SK-N-MC (cell line): ENCODE measurements at regions not wholly inside any gene's neighbourhood (a gene's known extent, or its start where the extent isn't known, plus 50 kb on each side); places are given as distances from the start of the nearest gene placed in this dataset.
"Not testable (repeated sequence)": the region's sequence is repeated elsewhere in the genome, so short reads cannot be mapped to it uniquely, and the experiment has no call there.

Experiments
- DNase-seq: peaks from one replicate; pipeline ENCODE4 v3.0.0-alpha.2; 2011; ENCODE audit warnings: low read depth, low spot score
- H3K27ac ChIP-seq: fragments of 200-600 bp; sonication (generic); 2 replicates; pipeline ENCODE4 v1.5.1; 2016; ENCODE audit warnings: mixed run types
- H3K36me3 ChIP-seq: fragments of 200-600 bp; sonication (generic); 2 replicates; pipeline ENCODE4 v1.6.1; 2017; ENCODE audit warnings: antibody characterized with exemption, low read length, mixed read lengths; ENCODE audit not compliant: insufficient read depth
- H3K4me3 ChIP-seq: fragments of 200-600 bp; sonication (generic); 2 replicates; pipeline ENCODE4 v1.5.1; 2016
- H3K9ac ChIP-seq: fragments of 200-600 bp; sonication (generic); 2 replicates; pipeline ENCODE4 v1.8.0; 2017; ENCODE audit warnings: mixed run types, mixed read lengths; ENCODE audit not compliant: insufficient read length
- H3K9me3 ChIP-seq: fragments of 200-600 bp; sonication (generic); 2 replicates; pipeline ENCODE4 v1.6.1; 2017; ENCODE audit warnings: low read depth, mild to moderate bottlenecking, antibody characterized with exemption, low read length, moderate library complexity, mixed read lengths
- EZH2 ChIP-seq: fragments of 200-600 bp; sonication (generic); IDR thresholded peaks from one replicate; pipeline ENCODE4 v1.6.1; 2017; ENCODE audit warnings: antibody characterized with exemption
- FOXP2 ChIP-seq: optimal IDR thresholded peaks from 2 replicates; pipeline ENCODE3; 2011; ENCODE audit warnings: mild to moderate bottlenecking, moderate library complexity; ENCODE audit not compliant: insufficient read depth; ENCODE audit errors: extremely low read length, control extremely low read depth
- POLR2AphosphoS5 ChIP-seq: IDR thresholded peaks from 2 replicates; pipeline ENCODE4 v1.6.1; 2012; ENCODE audit warnings: mild to moderate bottlenecking, low read depth, low read length, borderline replicate concordance

DNA sequence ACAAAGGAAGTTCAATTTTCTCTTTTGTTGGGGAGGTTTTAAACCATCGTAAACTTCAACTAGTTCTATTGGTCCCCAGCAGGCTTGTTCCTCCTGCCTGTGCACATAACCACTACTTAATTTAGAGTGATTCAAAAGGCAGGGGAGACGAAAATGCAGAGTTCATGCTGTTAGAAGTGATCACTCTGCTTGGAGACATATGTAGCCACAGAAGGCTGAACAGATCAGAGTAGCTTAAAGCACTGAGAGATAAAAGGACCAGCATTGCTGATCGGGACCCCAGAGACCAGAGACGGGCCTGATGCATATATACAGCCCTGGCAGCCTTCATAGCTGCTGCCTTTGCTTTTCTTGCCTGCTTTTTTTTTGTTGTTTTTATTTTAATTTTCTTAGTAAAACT lies 662.0 kb upstream of the CPEB2 start:
- no peaks in the 10 kb centered on the region for H3K9me3 ChIP-seq
- DNase-seq, result no peak
- H3K36me3 ChIP-seq, result no peaks in the 10 kb centered on the region
- no peak overlapping the region for H3K9ac ChIP-seq
- H3K27ac ChIP-seq, result no peak overlapping the region
- no peak overlapping the region for H3K4me3 ChIP-seq
- no peak for TF ChIP-seq FOXP2
- no peak for TF ChIP-seq EZH2
- no peak for TF ChIP-seq POLR2AphosphoS5

DNA sequence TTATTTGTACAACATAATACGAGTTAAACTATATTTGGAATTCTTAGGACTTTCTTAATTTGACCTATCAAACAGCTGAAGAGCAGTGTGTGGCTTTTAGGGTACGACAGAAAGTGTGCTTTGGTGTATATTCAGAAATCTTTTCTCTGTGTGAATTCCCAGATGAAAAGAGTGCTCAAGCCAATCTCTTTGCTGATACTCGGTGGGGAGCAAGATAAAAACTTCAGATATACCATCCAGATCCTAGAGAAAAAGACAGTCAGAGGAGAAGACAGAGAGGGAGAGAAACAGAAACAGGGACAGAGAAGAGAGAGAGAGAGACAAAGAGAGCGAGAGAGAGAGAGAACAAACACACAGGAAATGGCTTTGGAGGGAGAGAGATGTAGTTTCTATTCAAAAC lies 658.3 kb upstream of the CPEB2 start:
- TF ChIP-seq EZH2 (no peak), FOXP2 (no peak), POLR2AphosphoS5 (no peak)
- no peak for DNase-seq

DNA sequence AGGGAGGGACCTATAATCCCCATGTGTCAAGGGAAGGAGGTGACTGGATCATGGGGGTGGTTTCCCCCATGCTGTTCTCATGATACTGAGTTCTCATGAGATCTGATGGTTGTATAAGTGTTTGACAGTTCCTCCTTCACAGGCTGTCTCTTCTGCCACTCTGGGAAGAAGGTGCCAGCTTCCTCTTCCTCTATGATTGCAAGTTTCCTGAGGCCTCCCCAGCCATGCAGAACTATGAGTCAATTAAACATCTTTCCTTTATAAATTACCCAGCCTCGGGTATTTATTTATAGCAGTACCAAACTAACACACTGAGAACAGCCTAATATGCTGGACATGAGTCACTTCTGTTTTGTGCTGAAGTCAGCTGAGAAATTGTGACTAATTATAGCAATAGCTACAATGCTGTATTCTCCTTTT lies 656.9 kb upstream of the CPEB2 start:
- no peak for DNase-seq
- H3K9me3 ChIP-seq, result no peaks in the 10 kb centered on the region
- no peaks in the 10 kb centered on the region for H3K36me3 ChIP-seq
- no peak overlapping the region for H3K4me3 ChIP-seq
- no peak overlapping the region for H3K9ac ChIP-seq
- H3K27ac ChIP-seq, result no peak overlapping the region
- no peak for TF ChIP-seq EZH2
- TF ChIP-seq POLR2AphosphoS5, result no peak
- TF ChIP-seq FOXP2, result no peak

More for the DNA sequence above, 658.3 kb upstream of the CPEB2 start:
- H3K4me3 ChIP-seq, result no peak overlapping the region
- no peaks in the 10 kb centered on the region for H3K36me3 ChIP-seq
- H3K9me3 ChIP-seq, result no peaks in the 10 kb centered on the region
- no peak overlapping the region for H3K27ac ChIP-seq
- no peak overlapping the region for H3K9ac ChIP-seq

DNA sequence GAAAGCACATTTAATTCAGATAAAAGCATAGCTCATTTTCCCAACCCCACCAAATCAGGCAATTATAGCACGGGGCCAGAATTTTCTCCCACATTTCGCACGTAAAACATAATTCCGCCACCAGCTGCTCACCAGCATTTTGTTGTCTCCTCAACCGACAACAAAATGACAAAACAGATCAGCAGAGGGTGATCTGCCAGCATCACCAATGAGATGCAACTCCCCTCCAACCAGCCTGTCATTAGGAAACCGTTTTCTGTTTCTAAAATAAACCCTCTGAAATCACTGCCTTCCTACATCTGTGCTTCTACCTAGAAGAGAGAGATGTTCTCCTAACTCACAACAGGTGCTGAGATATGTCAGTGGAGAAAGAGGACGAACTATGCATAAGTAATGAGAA lies 654.8 kb upstream of the CPEB2 start:
- Histone ChIP-seq H3K36me3 (no peaks in the 10 kb centered on the region), H3K27ac (no peak overlapping the region), H3K4me3 (no peak overlapping the region), H3K9me3 (no peaks in the 10 kb centered on the region), H3K9ac (no peak overlapping the region)
- TF ChIP-seq EZH2, result no peak
- TF ChIP-seq POLR2AphosphoS5, result no peak
- TF ChIP-seq FOXP2, result no peak
- no peak for DNase-seq

DNA sequence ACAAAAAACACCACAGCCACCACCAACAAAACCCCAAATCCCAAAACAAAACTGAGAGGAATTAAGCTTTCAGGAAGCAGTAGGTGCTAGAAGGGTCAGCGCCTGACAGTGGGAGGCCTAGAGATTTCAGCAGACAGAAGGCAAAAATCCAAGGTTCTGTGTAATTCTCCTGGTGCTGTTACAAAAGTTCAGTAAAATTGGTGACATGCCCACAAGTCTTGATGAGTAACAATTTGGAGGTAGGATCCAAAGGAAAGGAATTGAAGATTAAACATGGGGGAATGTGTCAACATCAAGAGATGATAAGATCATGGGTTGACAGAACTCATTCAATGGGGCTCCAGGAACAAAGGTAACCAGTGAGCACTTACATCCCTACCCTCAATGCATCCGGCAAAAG lies 653.8 kb upstream of the CPEB2 start:
- no peak overlapping the region for H3K4me3 ChIP-seq
- H3K9me3 ChIP-seq, result no peaks in the 10 kb centered on the region
- H3K9ac ChIP-seq, result no peak overlapping the region
- no peak for DNase-seq
- H3K27ac ChIP-seq, result no peak overlapping the region
- no peak for TF ChIP-seq EZH2
- no peak for TF ChIP-seq POLR2AphosphoS5
- TF ChIP-seq FOXP2, result no peak
- no peaks in the 10 kb centered on the region for H3K36me3 ChIP-seq

DNA sequence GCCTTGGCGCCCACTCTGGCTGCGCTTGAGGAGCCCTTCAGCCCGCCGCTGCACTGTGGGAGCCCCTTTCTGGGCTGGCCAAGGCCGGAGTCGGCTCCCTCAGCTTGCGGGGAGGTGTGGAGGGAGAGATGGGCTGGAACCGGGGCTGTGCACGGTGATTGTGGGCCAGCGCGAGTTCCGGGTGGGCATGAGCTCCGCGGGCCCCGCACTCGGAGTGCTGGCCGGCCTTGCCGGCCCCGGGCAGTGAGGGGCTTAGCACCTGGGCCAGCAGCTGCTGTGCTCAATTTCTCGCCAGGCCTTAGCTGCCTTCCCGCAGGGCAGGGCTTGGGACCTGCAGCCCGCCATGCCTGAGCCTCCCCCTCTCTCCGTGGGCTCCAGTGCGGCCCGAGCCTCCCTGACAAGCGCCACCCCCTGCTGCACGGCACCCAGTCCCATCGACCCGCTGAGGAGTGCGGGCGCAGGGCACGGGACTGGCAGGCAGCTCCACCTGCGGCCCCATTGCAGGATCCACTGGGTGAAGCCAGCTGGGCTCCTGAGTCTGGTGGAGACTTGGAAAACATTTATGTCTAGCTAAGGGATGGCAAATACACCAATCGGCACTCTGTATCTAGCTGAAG lies 643.6 kb upstream of the CPEB2 start:
- not testable (repeated sequence) for H3K36me3 ChIP-seq, H3K27ac ChIP-seq, H3K9me3 ChIP-seq, H3K9ac ChIP-seq, DNase-seq, H3K4me3 ChIP-seq

DNA sequence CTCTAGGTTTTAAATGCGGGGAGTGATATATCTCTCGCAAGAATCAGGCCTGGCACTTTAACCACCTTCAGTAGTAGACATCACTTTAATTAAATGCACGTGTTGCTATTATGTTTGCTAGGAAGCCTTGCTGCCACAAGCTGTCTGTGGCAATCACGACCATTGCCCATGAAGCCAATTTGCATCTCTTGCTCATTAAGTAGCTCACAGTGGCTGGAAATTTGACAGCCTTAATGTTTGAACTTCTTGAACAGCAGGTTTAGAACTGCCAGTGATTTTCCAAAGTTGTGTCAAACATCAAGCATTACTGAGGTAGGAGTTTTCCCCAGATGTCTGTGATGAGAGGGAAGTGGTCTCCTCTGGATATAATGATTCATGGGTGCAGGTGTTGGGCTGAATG lies 642.3 kb upstream of the CPEB2 start:
- H3K36me3 ChIP-seq, result no peaks in the 10 kb centered on the region
- no peak for DNase-seq
- H3K27ac ChIP-seq, result no peak overlapping the region
- TF ChIP-seq POLR2AphosphoS5 (no peak), EZH2 (no peak), FOXP2 (no peak)
- no peak overlapping the region for H3K4me3 ChIP-seq
- H3K9ac ChIP-seq, result no peak overlapping the region
- no peaks in the 10 kb centered on the region for H3K9me3 ChIP-seq

DNA sequence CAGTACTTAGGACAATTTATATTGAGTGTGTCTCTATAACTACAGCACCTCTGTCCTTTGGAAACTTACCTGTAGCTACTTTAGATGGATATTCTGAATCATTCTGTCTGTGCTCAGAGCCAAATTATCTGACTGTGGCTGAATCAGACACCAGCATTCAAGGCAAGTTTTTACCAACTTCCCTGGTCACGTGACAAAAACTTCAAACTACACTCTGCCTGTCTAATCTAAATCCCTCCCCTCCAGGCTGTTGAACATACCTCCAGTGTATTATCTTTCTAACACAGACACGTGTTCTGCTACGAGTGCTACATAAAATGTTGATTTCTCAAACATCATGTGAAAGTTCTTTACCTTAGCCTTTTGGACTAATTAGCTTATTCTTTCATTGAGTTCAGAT lies 641.2 kb upstream of the CPEB2 start:
- H3K4me3 ChIP-seq, result no peak overlapping the region
- no peak for DNase-seq
- H3K9me3 ChIP-seq, result no peaks in the 10 kb centered on the region
- H3K9ac ChIP-seq, result no peak overlapping the region
- TF ChIP-seq FOXP2 (no peak), POLR2AphosphoS5 (no peak), EZH2 (no peak)
- H3K36me3 ChIP-seq, result no peaks in the 10 kb centered on the region
- no peak overlapping the region for H3K27ac ChIP-seq

DNA sequence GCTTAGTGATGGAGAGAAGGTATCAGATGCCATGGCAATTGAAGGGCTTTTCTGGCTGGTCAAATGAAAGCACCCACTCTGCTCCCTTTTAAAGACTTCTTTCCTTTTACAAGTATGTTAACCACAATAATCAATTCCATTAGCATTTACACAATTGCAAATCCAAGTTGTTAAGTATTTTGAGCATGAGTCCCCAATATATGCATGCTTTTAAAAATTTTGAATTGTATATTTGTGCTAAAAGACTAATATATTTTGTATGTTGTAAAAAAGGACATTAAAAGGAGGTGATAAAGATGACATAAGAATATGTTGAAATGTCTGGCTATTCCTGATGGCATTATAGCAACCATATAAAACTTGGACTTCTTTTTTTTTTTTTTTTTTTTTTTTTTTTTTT lies 639.9 kb upstream of the CPEB2 start:
- no peak overlapping the region for H3K4me3 ChIP-seq
- H3K36me3 ChIP-seq, result no peaks in the 10 kb centered on the region
- no peak for TF ChIP-seq EZH2
- TF ChIP-seq POLR2AphosphoS5, result no peak
- no peak for TF ChIP-seq FOXP2
- no peak overlapping the region for H3K27ac ChIP-seq
- H3K9me3 ChIP-seq, result no peaks in the 10 kb centered on the region
- H3K9ac ChIP-seq, result no peak overlapping the region
- DNase-seq, result no peak
